ENCODE measurements at regions not wholly inside any gene's neighbourhood (a gene's known extent, or its start where the extent isn't known, plus 50 kb on each side); places are given as distances from the start of the nearest gene placed in this dataset.

DNA sequence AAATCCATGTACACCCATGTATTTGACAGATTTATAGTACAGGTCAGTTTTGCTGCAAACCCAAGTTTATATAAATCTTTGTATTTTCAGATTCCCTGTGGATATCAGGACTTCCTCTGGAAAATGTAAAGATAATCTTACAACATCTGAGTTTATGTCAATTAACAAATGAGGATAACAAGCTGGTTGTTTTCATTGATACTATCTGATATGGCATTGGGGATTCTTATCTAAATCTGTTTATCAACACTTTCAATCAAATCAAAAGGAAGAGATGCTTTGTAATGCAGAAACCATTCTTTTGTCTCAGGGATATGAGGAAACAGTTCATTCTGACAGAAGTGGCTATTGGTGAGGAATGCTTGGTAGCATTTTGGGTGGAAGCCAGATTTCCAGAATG, 64.9 kb upstream of the FAM204A start:
- TF ChIP-seq, protein P1, sequence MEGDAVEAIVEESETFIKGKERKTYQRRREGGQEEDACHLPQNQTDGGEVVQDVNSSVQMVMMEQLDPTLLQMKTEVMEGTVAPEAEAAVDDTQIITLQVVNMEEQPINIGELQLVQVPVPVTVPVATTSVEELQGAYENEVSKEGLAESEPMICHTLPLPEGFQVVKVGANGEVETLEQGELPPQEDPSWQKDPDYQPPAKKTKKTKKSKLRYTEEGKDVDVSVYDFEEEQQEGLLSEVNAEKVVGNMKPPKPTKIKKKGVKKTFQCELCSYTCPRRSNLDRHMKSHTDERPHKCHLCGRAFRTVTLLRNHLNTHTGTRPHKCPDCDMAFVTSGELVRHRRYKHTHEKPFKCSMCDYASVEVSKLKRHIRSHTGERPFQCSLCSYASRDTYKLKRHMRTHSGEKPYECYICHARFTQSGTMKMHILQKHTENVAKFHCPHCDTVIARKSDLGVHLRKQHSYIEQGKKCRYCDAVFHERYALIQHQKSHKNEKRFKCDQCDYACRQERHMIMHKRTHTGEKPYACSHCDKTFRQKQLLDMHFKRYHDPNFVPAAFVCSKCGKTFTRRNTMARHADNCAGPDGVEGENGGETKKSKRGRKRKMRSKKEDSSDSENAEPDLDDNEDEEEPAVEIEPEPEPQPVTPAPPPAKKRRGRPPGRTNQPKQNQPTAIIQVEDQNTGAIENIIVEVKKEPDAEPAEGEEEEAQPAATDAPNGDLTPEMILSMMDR (conservative IDR thresholded peaks at IDR 0.05), result no peak
- no peak for TF ChIP-seq EZH2 (IDR thresholded peaks at IDR 0.05; ENCODE audit: low read depth)
